IPS-20b (cell line): ENCODE measurements at regions not wholly inside any gene's neighbourhood (a gene's known extent, or its start where the extent isn't known, plus 50 kb on each side); places are given as distances from the start of the nearest gene placed in this dataset.

Source experiments
- H3K27ac ChIP-seq: one replicate; pipeline ENCODE4 v1.5.1; 2013; ENCODE audit warnings: low read length
- H3K27me3 ChIP-seq: 2 replicates; pipeline ENCODE4 v1.6.1; 2013; ENCODE audit warnings: mild to moderate bottlenecking, low read length, inconsistent platforms; ENCODE audit not compliant: insufficient read depth
- H3K36me3 ChIP-seq: 2 replicates; pipeline ENCODE4 v1.6.1; 2013; ENCODE audit warnings: low read depth, mild to moderate bottlenecking, inconsistent platforms, low read length, moderate library complexity; ENCODE audit not compliant: insufficient read depth
- H3K4me1 ChIP-seq: 2 replicates; pipeline ENCODE4 v1.6.1; 2013; ENCODE audit warnings: mild to moderate bottlenecking, control low read depth, inconsistent platforms, low read length, moderate library complexity; ENCODE audit not compliant: insufficient read depth
- H3K4me3 ChIP-seq: 2 replicates; pipeline ENCODE4 v1.5.1; 2013; ENCODE audit warnings: mild to moderate bottlenecking, low read length, inconsistent platforms
- H3K9ac ChIP-seq: 2 replicates; pipeline ENCODE4 v1.6.1; 2013; ENCODE audit warnings: low read depth, mild to moderate bottlenecking, inconsistent platforms, low read length, moderate library complexity
- H3K9me3 ChIP-seq: 2 replicates; pipeline ENCODE4 v1.6.1; 2013; ENCODE audit warnings: mild to moderate bottlenecking, low read depth, low read length, inconsistent platforms; ENCODE audit not compliant: insufficient read depth

DNA sequence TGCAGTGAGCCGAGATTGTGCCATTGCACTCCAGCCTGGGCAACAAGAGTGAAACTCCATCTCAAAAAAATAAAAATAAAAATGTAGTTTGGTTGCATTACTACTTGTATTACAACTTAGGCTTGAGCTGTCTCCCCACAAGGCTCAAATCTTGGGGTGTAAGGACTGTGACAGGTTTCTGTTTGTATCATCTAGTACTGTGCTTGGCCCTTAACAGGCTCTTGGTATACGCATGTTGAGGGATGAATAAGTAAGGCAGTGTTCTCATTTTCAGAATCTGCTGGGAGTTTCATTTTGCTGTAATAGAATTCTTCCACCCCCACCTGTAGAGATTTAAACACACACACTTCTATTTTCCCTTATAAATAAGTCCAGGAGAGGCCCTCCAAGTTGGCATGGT is 289.4 kb upstream of the EEF2KMT start:
- Histone ChIP-seq H3K9me3 (no peaks in the 10 kb centered on the region), H3K36me3 (no peaks in the 10 kb centered on the region), H3K27me3 (no peaks in the 10 kb centered on the region), H3K4me3 (no peak overlapping the region), H3K27ac (no peak overlapping the region), H3K9ac (no peak overlapping the region), H3K4me1 (peaks cover 3% of the 10 kb centered on the region; the same call in 1 of the 2 replicates)

DNA sequence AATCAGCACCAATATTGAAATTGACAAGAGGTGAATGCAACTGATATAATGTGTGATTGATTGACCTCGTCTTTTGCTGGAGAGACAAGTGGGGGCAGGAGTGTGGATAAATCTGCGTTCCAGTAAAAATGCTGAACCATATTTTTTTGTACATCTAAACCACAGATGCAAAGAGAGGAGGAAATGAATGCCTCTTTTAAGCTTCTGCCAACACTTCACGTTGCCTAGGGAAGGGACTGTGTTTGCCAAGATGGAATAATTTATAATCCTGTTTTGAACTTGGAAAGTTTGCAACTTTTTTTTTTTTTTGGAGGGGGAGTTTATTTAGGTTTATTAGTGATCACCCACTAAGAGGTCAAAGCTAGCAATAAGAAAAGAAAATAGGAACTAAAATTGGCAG is 288.2 kb upstream of the EEF2KMT start:
- Histone ChIP-seq H3K9ac (no peak overlapping the region), H3K27ac (no peak overlapping the region), H3K36me3 (no peaks in the 10 kb centered on the region), H3K4me3 (no peak overlapping the region), H3K27me3 (no peaks in the 10 kb centered on the region), H3K4me1 (peaks cover 3% of the 10 kb centered on the region; the same call in 1 of the 2 replicates), H3K9me3 (no peaks in the 10 kb centered on the region)

DNA sequence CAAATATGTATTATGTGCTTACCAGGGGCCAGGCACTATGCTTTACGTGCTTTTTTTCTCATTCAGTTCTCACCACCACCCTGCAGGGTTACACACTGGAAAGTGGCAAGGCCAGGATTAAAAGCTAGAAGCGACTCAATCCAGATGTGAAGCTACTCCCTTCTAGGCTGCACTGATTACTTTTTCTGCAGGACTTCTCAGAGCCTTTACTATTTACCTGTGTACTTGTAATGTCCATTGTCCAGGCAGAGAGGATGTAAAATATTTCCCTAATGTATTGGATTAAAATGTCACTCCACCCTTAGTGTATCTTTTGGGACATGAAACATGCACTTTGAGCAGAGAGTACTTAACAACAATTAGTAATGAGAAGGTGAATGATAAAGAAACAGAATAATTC is 287.5 kb upstream of the EEF2KMT start:
- no peaks in the 10 kb centered on the region for H3K27me3 ChIP-seq
- no peaks in the 10 kb centered on the region for H3K36me3 ChIP-seq
- H3K4me1 ChIP-seq, result peaks cover 3% of the 10 kb centered on the region; the same call in 1 of the 2 replicates
- no peak overlapping the region for H3K4me3 ChIP-seq
- no peaks in the 10 kb centered on the region for H3K9me3 ChIP-seq
- no peak overlapping the region for H3K27ac ChIP-seq
- no peak overlapping the region for H3K9ac ChIP-seq

DNA sequence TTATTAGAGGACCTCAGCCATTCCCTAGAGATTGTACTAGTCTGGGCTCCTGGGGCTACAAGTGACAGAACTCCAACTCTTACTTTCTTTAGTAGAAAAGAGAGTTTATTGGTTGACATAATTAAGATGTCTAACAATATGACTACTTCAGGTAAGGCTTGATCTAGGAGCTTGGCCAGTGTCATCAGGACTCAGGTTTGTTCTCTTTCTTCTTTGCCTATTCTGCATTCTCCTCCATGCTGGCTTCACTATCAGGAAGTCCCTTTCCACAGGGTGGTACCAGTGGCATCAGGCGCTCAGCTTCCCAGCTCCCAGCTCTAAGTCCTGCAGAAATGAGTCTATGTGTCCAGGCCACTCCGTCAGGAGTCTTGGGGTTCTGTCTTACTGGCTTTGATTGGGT is 286.1 kb upstream of the EEF2KMT start:
- Histone ChIP-seq H3K9ac (no peak overlapping the region), H3K27ac (no peak overlapping the region), H3K36me3 (no peaks in the 10 kb centered on the region), H3K4me1 (peaks cover 3% of the 10 kb centered on the region; the same call in 1 of the 2 replicates), H3K4me3 (no peak overlapping the region), H3K27me3 (no peaks in the 10 kb centered on the region), H3K9me3 (no peaks in the 10 kb centered on the region)

DNA sequence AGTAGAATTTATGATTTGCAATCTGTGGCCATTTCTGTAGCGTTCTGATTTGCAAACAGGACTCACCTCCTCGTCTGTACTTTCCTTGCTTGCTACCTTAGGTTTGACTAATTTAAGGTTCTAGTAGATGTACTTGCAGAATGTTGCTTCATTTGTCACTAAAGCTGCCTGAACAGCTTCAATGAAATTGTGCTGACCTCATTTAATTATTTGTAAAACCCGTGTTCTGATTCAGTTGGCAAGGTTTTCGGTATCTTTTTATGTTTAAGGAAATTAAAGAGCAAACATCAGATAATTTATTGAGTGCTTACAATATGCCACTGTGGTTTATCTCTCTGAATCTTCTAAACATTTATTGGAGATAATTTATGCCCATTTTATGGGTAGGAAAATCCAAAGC is 284.9 kb upstream of the EEF2KMT start:
- Histone ChIP-seq H3K4me1 (peaks cover 3% of the 10 kb centered on the region; the same call in 1 of the 2 replicates), H3K9ac (no peak overlapping the region), H3K27ac (no peak overlapping the region), H3K4me3 (no peak overlapping the region), H3K27me3 (no peaks in the 10 kb centered on the region), H3K9me3 (no peaks in the 10 kb centered on the region), H3K36me3 (no peaks in the 10 kb centered on the region)

DNA sequence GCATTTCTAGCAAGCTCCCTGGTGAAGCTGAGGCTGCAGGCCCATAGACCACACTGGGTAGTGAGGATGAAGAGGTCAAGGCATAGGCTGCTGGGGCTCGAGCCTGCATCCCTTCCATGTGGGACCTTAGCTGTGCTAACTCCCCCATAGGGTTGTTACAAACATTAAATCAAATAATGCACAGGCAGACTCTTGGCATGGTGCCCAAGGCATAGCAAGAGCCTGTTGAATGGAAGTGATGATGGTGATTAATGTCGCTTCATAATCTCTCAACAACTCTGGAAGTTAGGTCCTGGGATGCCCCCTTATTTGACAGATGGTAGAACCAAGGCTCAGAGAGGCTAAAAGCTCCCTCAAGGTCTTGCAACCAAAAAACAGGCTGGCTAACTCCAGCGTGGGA is 283.9 kb upstream of the EEF2KMT start:
- no peaks in the 10 kb centered on the region for H3K36me3 ChIP-seq
- no peak overlapping the region for H3K4me3 ChIP-seq
- H3K9ac ChIP-seq, result no peak overlapping the region
- peaks cover 3% of the 10 kb centered on the region; the same call in 1 of the 2 replicates for H3K4me1 ChIP-seq
- no peaks in the 10 kb centered on the region for H3K27me3 ChIP-seq
- H3K9me3 ChIP-seq, result no peaks in the 10 kb centered on the region
- no peak overlapping the region for H3K27ac ChIP-seq

DNA sequence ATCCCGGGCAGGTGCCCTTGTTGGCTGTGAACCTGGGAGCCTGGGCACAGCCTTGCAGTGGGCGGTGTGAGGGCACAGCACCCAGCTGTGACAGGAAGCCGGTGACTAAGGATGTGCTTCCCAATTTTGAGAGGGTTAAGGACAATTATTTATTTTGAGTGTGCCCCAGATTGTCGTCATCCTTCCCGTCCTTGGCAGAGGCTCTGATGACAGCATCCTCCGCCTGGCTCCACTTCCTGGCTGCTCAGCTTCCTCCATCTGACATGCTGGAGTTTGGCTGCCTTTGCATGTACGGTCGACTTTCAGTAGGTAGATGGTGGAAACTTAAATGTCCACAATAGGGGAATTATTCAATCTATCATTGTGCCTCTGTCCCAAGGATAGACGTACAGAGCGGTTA is 282.4 kb upstream of the EEF2KMT start:
- no peak overlapping the region for H3K9ac ChIP-seq
- H3K27me3 ChIP-seq, result no peaks in the 10 kb centered on the region

DNA sequence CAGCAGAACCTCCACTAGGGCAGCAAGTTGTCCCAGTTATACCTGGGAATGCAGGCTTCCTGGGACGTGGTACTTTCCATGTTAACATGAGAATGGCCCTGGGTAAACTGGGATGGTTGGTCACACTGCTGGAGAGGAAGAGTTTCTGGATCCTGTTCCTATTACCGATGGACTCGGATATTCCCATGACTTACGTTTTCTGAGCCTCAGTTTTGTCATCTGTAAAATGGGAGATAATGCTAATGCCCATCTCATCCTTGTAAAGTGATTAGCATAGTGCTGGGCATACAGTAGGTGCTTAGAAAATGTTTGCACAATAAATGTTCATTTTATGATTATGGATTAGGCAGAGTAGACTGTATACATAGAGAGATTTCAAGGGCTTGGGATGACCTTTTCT is 280.9 kb upstream of the EEF2KMT start:
- Histone ChIP-seq H3K4me1 (peaks cover 4% of the 10 kb centered on the region; the same call in 1 of the 2 replicates), H3K4me3 (no peak overlapping the region), H3K27me3 (no peaks in the 10 kb centered on the region)

More for the DNA sequence above, 282.4 kb upstream of the EEF2KMT start:
- Histone ChIP-seq H3K27ac (no peak overlapping the region), H3K36me3 (no peaks in the 10 kb centered on the region), H3K4me1 (peaks cover 3% of the 10 kb centered on the region; the same call in 1 of the 2 replicates), H3K4me3 (no peak overlapping the region), H3K9me3 (no peaks in the 10 kb centered on the region)

DNA sequence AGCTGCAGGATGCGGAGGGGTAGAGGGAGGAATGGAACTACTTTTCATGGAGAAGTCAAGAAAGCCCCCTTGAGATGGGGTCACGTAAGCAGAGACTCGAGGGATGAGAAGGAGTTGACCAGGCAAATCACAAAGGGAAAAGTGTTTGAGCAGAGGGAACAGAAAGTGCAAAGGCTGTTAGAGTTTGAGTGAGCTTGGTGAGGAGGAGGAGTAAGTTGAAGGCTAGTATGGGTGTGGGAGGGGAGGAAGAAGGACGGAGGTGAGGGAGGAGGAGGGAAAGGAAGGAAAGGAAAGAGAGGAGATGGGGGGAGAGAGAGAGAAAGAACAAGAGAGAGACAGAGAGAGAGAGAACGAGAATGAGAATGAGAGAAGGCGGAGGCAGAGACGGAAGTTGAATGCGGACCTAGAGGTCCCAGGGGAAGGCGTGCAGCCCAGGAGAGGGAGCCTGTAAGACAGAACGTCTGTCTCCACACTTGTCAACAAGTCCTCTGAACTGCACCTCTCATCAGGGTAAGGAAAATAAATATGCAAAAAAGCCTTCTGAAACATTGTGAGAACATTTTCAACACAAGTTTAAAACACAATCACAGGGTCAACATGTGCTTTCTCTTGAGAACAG is 279.8 kb upstream of the EEF2KMT start:
- Histone ChIP-seq H3K36me3 (no peaks in the 10 kb centered on the region), H3K27ac (no peak overlapping the region), H3K4me1 (peaks cover 4% of the 10 kb centered on the region; the same call in 1 of the 2 replicates), H3K9me3 (no peaks in the 10 kb centered on the region), H3K9ac (no peak overlapping the region), H3K4me3 (no peak overlapping the region), H3K27me3 (no peaks in the 10 kb centered on the region)

More for the DNA sequence above, 280.9 kb upstream of the EEF2KMT start:
- Histone ChIP-seq H3K27ac (no peak overlapping the region), H3K9ac (no peak overlapping the region), H3K36me3 (no peaks in the 10 kb centered on the region), H3K9me3 (no peaks in the 10 kb centered on the region)

DNA sequence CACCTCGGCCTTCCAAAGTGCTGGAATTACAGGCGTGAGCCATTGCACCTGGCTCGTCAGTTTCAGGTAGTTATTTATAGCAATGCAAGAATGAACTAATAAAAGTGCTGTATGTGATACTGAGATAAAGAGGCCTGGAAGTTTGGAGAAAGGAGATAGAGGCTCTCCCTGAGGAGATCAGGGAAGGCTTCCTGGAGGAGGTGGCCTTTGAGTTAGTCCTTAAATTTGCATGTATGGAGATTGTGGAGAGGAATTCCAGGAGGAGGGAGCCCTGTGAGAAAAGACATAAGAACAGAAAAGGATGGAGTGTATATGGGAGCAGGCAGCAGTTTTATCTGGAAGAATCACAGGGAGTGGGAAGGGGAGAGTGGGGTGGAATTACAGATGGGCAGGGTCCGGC is 276.6 kb upstream of the EEF2KMT start:
- no peaks in the 10 kb centered on the region for H3K9me3 ChIP-seq
- peaks cover 4% of the 10 kb centered on the region; the same call in 1 of the 2 replicates for H3K4me1 ChIP-seq
- no peak overlapping the region for H3K27ac ChIP-seq
- H3K4me3 ChIP-seq, result no peak overlapping the region
- no peaks in the 10 kb centered on the region for H3K36me3 ChIP-seq
- H3K9ac ChIP-seq, result no peak overlapping the region
- no peaks in the 10 kb centered on the region for H3K27me3 ChIP-seq

DNA sequence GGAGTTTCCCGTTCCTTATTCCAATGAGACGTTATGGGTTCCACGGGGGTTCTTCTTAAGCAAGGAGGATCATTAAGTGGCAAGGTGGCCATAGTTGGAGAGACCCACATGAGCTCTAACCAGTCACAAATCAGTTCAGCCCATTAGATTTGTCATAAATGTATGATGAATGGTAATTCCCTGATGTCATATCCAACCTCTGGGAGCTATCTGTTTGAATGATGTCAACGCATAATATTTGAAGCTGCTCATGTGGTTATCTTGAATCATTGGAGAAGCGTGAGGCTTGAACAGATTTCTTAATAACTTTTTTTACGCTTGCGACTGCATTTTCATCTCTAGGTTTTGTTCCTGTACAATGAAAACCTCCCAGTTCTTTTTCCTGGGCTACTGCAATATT is 270.4 kb upstream of the EEF2KMT start:
- Histone ChIP-seq H3K27ac (no peak overlapping the region), H3K27me3 (no peaks in the 10 kb centered on the region), H3K9ac (no peak overlapping the region), H3K9me3 (no peaks in the 10 kb centered on the region), H3K36me3 (no peaks in the 10 kb centered on the region), H3K4me3 (no peak overlapping the region), H3K4me1 (no peaks in the 10 kb centered on the region)

DNA sequence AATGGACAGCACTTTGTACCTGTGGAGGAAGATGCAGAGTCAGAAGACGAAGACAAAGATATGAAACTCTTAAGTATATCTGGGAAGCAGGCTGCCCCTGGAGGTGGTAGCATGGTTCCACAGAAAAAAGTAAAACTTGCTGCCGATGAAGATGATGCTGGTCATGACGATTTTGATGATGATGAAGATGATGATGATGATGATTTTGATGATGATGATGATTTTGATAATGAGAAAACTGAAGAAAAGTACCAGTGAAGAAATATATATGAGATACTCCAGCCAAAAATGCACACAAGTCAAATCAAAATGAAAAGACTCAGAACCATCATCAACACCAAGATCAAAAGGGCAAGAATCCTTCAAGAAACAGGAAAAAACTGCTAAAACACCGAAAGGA is 268.5 kb upstream of the EEF2KMT start:
- H3K9ac ChIP-seq, result no peak overlapping the region
- H3K4me3 ChIP-seq, result no peak overlapping the region
- no peaks in the 10 kb centered on the region for H3K4me1 ChIP-seq
- H3K36me3 ChIP-seq, result no peaks in the 10 kb centered on the region
- H3K27ac ChIP-seq, result no peak overlapping the region
- H3K9me3 ChIP-seq, result no peaks in the 10 kb centered on the region
- H3K27me3 ChIP-seq, result no peaks in the 10 kb centered on the region
